ENCODE measurements at regions not wholly inside any gene's neighbourhood (a gene's known extent, or its start where the extent isn't known, plus 50 kb on each side); places are given as distances from the start of the nearest gene placed in this dataset.

- TF ChIP-seq CTCF (conservative IDR thresholded peaks at IDR 0.05; ENCODE audit: low read depth, low read length) (no peak), EZH2 (IDR thresholded peaks at IDR 0.05; ENCODE audit: borderline replicate concordance, low read depth, low read length, poor library complexity, severe bottlenecking) (no peak)
Measured at GRCh38 chr6:133730881-133731280, 158.0 kb upstream of the TCF21 start.
